IPS-20b (cell line): ENCODE measurements at regions not wholly inside any gene's neighbourhood (a gene's known extent, or its start where the extent isn't known, plus 50 kb on each side); places are given as distances from the start of the nearest gene placed in this dataset.

Source experiments
- H3K27ac ChIP-seq: one replicate; pipeline ENCODE4 v1.5.1; 2013; ENCODE audit warnings: low read length
- H3K27me3 ChIP-seq: 2 replicates; pipeline ENCODE4 v1.6.1; 2013; ENCODE audit warnings: mild to moderate bottlenecking, low read length, inconsistent platforms; ENCODE audit not compliant: insufficient read depth
- H3K36me3 ChIP-seq: 2 replicates; pipeline ENCODE4 v1.6.1; 2013; ENCODE audit warnings: low read depth, mild to moderate bottlenecking, inconsistent platforms, low read length, moderate library complexity; ENCODE audit not compliant: insufficient read depth
- H3K4me1 ChIP-seq: 2 replicates; pipeline ENCODE4 v1.6.1; 2013; ENCODE audit warnings: mild to moderate bottlenecking, control low read depth, inconsistent platforms, low read length, moderate library complexity; ENCODE audit not compliant: insufficient read depth
- H3K4me3 ChIP-seq: 2 replicates; pipeline ENCODE4 v1.5.1; 2013; ENCODE audit warnings: mild to moderate bottlenecking, low read length, inconsistent platforms
- H3K9ac ChIP-seq: 2 replicates; pipeline ENCODE4 v1.6.1; 2013; ENCODE audit warnings: low read depth, mild to moderate bottlenecking, inconsistent platforms, low read length, moderate library complexity
- H3K9me3 ChIP-seq: 2 replicates; pipeline ENCODE4 v1.6.1; 2013; ENCODE audit warnings: mild to moderate bottlenecking, low read depth, low read length, inconsistent platforms; ENCODE audit not compliant: insufficient read depth

GRCh38 chr12:28828318-28828717 is 320.8 kb upstream of the FAR2 start:
- Histone ChIP-seq H3K9ac (no peak overlapping the region), H3K27me3 (no peaks in the 10 kb centered on the region), H3K27ac (no peak overlapping the region), H3K9me3 (no peaks in the 10 kb centered on the region), H3K4me1 (no peaks in the 10 kb centered on the region), H3K36me3 (no peaks in the 10 kb centered on the region), H3K4me3 (no peak overlapping the region)

- H3K36me3 ChIP-seq: no peaks in the 10 kb centered on the region
- no peak overlapping the region for H3K27ac ChIP-seq
- H3K9me3 ChIP-seq: no peaks in the 10 kb centered on the region
- no peak overlapping the region for H3K9ac ChIP-seq
- H3K4me1 ChIP-seq: no peaks in the 10 kb centered on the region
- H3K4me3 ChIP-seq: no peak overlapping the region
- H3K27me3 ChIP-seq: no peaks in the 10 kb centered on the region
Observed at GRCh38 chr12:28830491-28830890, 318.6 kb upstream of the FAR2 start.

- Histone ChIP-seq H3K27ac (no peak overlapping the region), H3K9me3 (no peaks in the 10 kb centered on the region), H3K36me3 (no peaks in the 10 kb centered on the region)
Observed at GRCh38 chr12:28844718-28845117, 304.4 kb upstream of the FAR2 start.

GRCh38 chr12:28851781-28852180 is 297.3 kb upstream of the FAR2 start:
- no peak overlapping the region for H3K9ac ChIP-seq
- no peak overlapping the region for H3K4me3 ChIP-seq
- no peaks in the 10 kb centered on the region for H3K9me3 ChIP-seq
- no peaks in the 10 kb centered on the region for H3K36me3 ChIP-seq
- no peaks in the 10 kb centered on the region; the same call in 1 of the 2 replicates for H3K4me1 ChIP-seq
- H3K27ac ChIP-seq: no peak overlapping the region
- H3K27me3 ChIP-seq: no peaks in the 10 kb centered on the region

More at GRCh38 chr12:28844718-28845117, 304.4 kb upstream of the FAR2 start:
- no peaks in the 10 kb centered on the region for H3K4me1 ChIP-seq
- no peak overlapping the region for H3K4me3 ChIP-seq
- no peak overlapping the region for H3K9ac ChIP-seq
- no peaks in the 10 kb centered on the region for H3K27me3 ChIP-seq

- no peaks in the 10 kb centered on the region for H3K36me3 ChIP-seq
Observed at GRCh38 chr12:28855761-28856310, 293.2 kb upstream of the FAR2 start.

GRCh38 chr12:28857369-28857768 is 291.7 kb upstream of the FAR2 start:
- no peak overlapping the region for H3K27ac ChIP-seq
- no peaks in the 10 kb centered on the region for H3K27me3 ChIP-seq
- H3K9ac ChIP-seq: no peak overlapping the region
- no peaks in the 10 kb centered on the region for H3K9me3 ChIP-seq
- H3K4me1 ChIP-seq: no peaks in the 10 kb centered on the region; the same call in 1 of the 2 replicates
- H3K4me3 ChIP-seq: no peak overlapping the region
- H3K36me3 ChIP-seq: no peaks in the 10 kb centered on the region

More at GRCh38 chr12:28855761-28856310, 293.2 kb upstream of the FAR2 start:
- no peaks in the 10 kb centered on the region; the same call in 1 of the 2 replicates for H3K4me1 ChIP-seq
- no peaks in the 10 kb centered on the region for H3K9me3 ChIP-seq
- no peak overlapping the region for H3K4me3 ChIP-seq
- H3K9ac ChIP-seq: no peak overlapping the region
- no peaks in the 10 kb centered on the region for H3K27me3 ChIP-seq
- no peak overlapping the region for H3K27ac ChIP-seq

GRCh38 chr12:28859551-28859950 is 289.5 kb upstream of the FAR2 start:
- no peaks in the 10 kb centered on the region for H3K9me3 ChIP-seq
- no peak overlapping the region for H3K27ac ChIP-seq
- H3K36me3 ChIP-seq: no peaks in the 10 kb centered on the region
- no peaks in the 10 kb centered on the region for H3K27me3 ChIP-seq
- H3K9ac ChIP-seq: no peak overlapping the region
- H3K4me1 ChIP-seq: no peaks in the 10 kb centered on the region; the same call in 1 of the 2 replicates
- H3K4me3 ChIP-seq: no peak overlapping the region

GRCh38 chr12:28865776-28866175 is 283.3 kb upstream of the FAR2 start:
- Histone ChIP-seq H3K4me3 (no peak overlapping the region), H3K27ac (no peak overlapping the region), H3K4me1 (peaks cover 4% of the 10 kb centered on the region; the same call in 1 of the 2 replicates), H3K36me3 (no peaks in the 10 kb centered on the region), H3K9ac (no peak overlapping the region), H3K27me3 (peaks cover 35% of the 10 kb centered on the region; the same call in 1 of the 2 replicates), H3K9me3 (no peaks in the 10 kb centered on the region)

GRCh38 chr12:28866296-28866695 is 282.8 kb upstream of the FAR2 start:
- H3K4me1 ChIP-seq: peaks cover 4% of the 10 kb centered on the region; the same call in 1 of the 2 replicates
- no peaks in the 10 kb centered on the region for H3K36me3 ChIP-seq
- H3K4me3 ChIP-seq: no peak overlapping the region
- H3K27ac ChIP-seq: no peak overlapping the region
- H3K9ac ChIP-seq: no peak overlapping the region
- peaks cover 35% of the 10 kb centered on the region; the same call in 1 of the 2 replicates for H3K27me3 ChIP-seq
- no peaks in the 10 kb centered on the region for H3K9me3 ChIP-seq

GRCh38 chr12:28866715-28867503 is 282.2 kb upstream of the FAR2 start:
- Histone ChIP-seq H3K4me3 (no peak overlapping the region), H3K27me3 (peaks cover 35% of the 10 kb centered on the region; the same call in 1 of the 2 replicates), H3K36me3 (no peaks in the 10 kb centered on the region), H3K9ac (no peak overlapping the region), H3K4me1 (peaks cover 4% of the 10 kb centered on the region; the same call in 1 of the 2 replicates), H3K27ac (no peak overlapping the region), H3K9me3 (no peaks in the 10 kb centered on the region)

- H3K4me3 ChIP-seq: no peak overlapping the region
- peaks cover 4% of the 10 kb centered on the region; the same call in 1 of the 2 replicates for H3K4me1 ChIP-seq
- H3K27me3 ChIP-seq: peaks cover 35% of the 10 kb centered on the region; the same call in 1 of the 2 replicates
- no peaks in the 10 kb centered on the region for H3K9me3 ChIP-seq
- H3K9ac ChIP-seq: no peak overlapping the region
- no peak overlapping the region for H3K27ac ChIP-seq
- H3K36me3 ChIP-seq: no peaks in the 10 kb centered on the region
Observed at GRCh38 chr12:28868414-28868813, 280.7 kb upstream of the FAR2 start.

GRCh38 chr12:28869197-28869596 is 279.9 kb upstream of the FAR2 start:
- no peak overlapping the region for H3K27ac ChIP-seq
- H3K4me3 ChIP-seq: no peak overlapping the region
- peaks cover 4% of the 10 kb centered on the region; the same call in 1 of the 2 replicates for H3K4me1 ChIP-seq
- no peaks in the 10 kb centered on the region for H3K36me3 ChIP-seq
- H3K27me3 ChIP-seq: peaks cover 35% of the 10 kb centered on the region; the same call in 1 of the 2 replicates
- H3K9ac ChIP-seq: no peak overlapping the region
- H3K9me3 ChIP-seq: no peaks in the 10 kb centered on the region
